Loucy (cell line): ENCODE measurements at regions not wholly inside any gene's neighbourhood (a gene's known extent, or its start where the extent isn't known, plus 50 kb on each side); places are given as distances from the start of the nearest gene placed in this dataset.

Experiments used
- H2AFZ ChIP-seq: fragments of 200-600 bp; sonication (generic); 2 replicates; pipeline ENCODE4 v1.6.0; 2016; ENCODE audit warnings: antibody characterized with exemption, mild to moderate bottlenecking, low read length, moderate library complexity
- H3F3A ChIP-seq: fragments of 200-600 bp; 2 replicates; pipeline ENCODE4 v1.6.0; 2016; ENCODE audit warnings: antibody characterized with exemption, low read depth, mild to moderate bottlenecking
- H3K27me3 ChIP-seq: fragments of 200-600 bp; sonication (generic); 2 replicates; pipeline ENCODE4 v1.6.1; 2014; ENCODE audit warnings: low read length, mild to moderate bottlenecking; ENCODE audit not compliant: insufficient read depth, poor library complexity, severe bottlenecking
- H3K36me3 ChIP-seq: fragments of 200-600 bp; sonication (generic); 2 replicates; pipeline ENCODE4 v1.6.1; 2016; ENCODE audit warnings: low read length; ENCODE audit not compliant: insufficient read depth
- H3K4me1 ChIP-seq: fragments of 200-600 bp; sonication (generic); 2 replicates; pipeline ENCODE4 v1.5.1; 2014; ENCODE audit warnings: low read length, mild to moderate bottlenecking; ENCODE audit not compliant: insufficient read depth, poor library complexity, severe bottlenecking
- H3K4me2 ChIP-seq: fragments of 200-600 bp; sonication (generic); 2 replicates; pipeline ENCODE4 v1.6.0; 2014; ENCODE audit warnings: antibody characterized with exemption, low read length, low read depth, mild to moderate bottlenecking; ENCODE audit not compliant: poor library complexity, severe bottlenecking
- H3K4me3 ChIP-seq: fragments of 200-600 bp; sonication (generic); 2 replicates; pipeline ENCODE4 v1.5.1; 2014; ENCODE audit warnings: low read length, mild to moderate bottlenecking, mixed read lengths; ENCODE audit not compliant: poor library complexity, severe bottlenecking
- H3K79me2 ChIP-seq: fragments of 200-600 bp; sonication (generic); 2 replicates; pipeline ENCODE4 v1.6.1; 2014; ENCODE audit warnings: low read length; ENCODE audit not compliant: insufficient read depth
- H3K9ac ChIP-seq: fragments of 200-600 bp; sonication (generic); 2 replicates; pipeline ENCODE4 v1.6.0; 2014; ENCODE audit warnings: mild to moderate bottlenecking, low read depth, low read length, moderate library complexity; ENCODE audit not compliant: poor library complexity, severe bottlenecking
- H3K9me2 ChIP-seq: fragments of 200-600 bp; sonication (generic); replicated peaks from 2 replicates; pipeline ENCODE4 v1.6.1; 2016; ENCODE audit warnings: low read depth, low read length, mixed read lengths
- H3K9me3 ChIP-seq: fragments of 200-600 bp; sonication (generic); 2 replicates; pipeline ENCODE4 v1.6.1; 2014; ENCODE audit warnings: mild to moderate bottlenecking, antibody characterized with exemption, low read length, low read depth; ENCODE audit not compliant: insufficient read depth
- H4K20me1 ChIP-seq: fragments of 200-600 bp; sonication (generic); 2 replicates; pipeline ENCODE4 v1.6.0; 2014; ENCODE audit warnings: antibody characterized with exemption, low read length, mild to moderate bottlenecking; ENCODE audit not compliant: insufficient read depth, poor library complexity, severe bottlenecking
- CTCF ChIP-seq: fragments of 200-600 bp; sonication (generic); conservative IDR thresholded peaks from 2 replicates; pipeline ENCODE4 v1.5.1; 2014; ENCODE audit warnings: mild to moderate bottlenecking, antibody characterized with exemption, low read length
- EZH2phosphoT487 ChIP-seq: fragments of 200-600 bp; IDR thresholded peaks from 2 replicates; pipeline ENCODE4 v1.6.1; 2018; ENCODE audit warnings: antibody characterized with exemption, mild to moderate bottlenecking, moderate library complexity, borderline replicate concordance

- Histone ChIP-seq H3K9me3 (peaks cover 2% of the 10 kb centered on the region; the same call in 1 of the 2 replicates), H3K4me3 (no peak overlapping the region), H3K9me2 (no peaks in the 10 kb centered on the region), H3K36me3 (no peaks in the 10 kb centered on the region), H3K27me3 (no peaks in the 10 kb centered on the region), H3K4me2 (no peak overlapping the region), H3K4me1 (no peaks in the 10 kb centered on the region), H4K20me1 (no peaks in the 10 kb centered on the region), H3F3A (no peaks in the 10 kb centered on the region), H2AFZ (no peak overlapping the region), H3K9ac (no peak overlapping the region), H3K79me2 (no peaks in the 10 kb centered on the region)
- TF ChIP-seq EZH2phosphoT487, result no peak
- no peak for TF ChIP-seq CTCF
Observed at GRCh38 chr5:5583023-5583765, 160.7 kb downstream of the ICE1 start.

- H3K79me2 ChIP-seq, result no peaks in the 10 kb centered on the region
- H2AFZ ChIP-seq, result no peak overlapping the region
- H3K9ac ChIP-seq, result no peak overlapping the region
- H3K9me3 ChIP-seq, result no peaks in the 10 kb centered on the region
- no peak for TF ChIP-seq EZH2phosphoT487
- no peak for TF ChIP-seq CTCF
- no peak overlapping the region for H3K4me3 ChIP-seq
- H3K4me2 ChIP-seq, result no peak overlapping the region
- H4K20me1 ChIP-seq, result no peaks in the 10 kb centered on the region
- no peaks in the 10 kb centered on the region for H3K4me1 ChIP-seq
- no peaks in the 10 kb centered on the region for H3F3A ChIP-seq
- no peaks in the 10 kb centered on the region for H3K27me3 ChIP-seq
- no peaks in the 10 kb centered on the region for H3K36me3 ChIP-seq
- H3K9me2 ChIP-seq, result no peaks in the 10 kb centered on the region
Observed at GRCh38 chr5:5581080-5581479, 158.6 kb downstream of the ICE1 start.

- H3K9me2 ChIP-seq, result no peaks in the 10 kb centered on the region
- no peak overlapping the region for H2AFZ ChIP-seq
- H3K4me3 ChIP-seq, result no peak overlapping the region
- H3K79me2 ChIP-seq, result no peaks in the 10 kb centered on the region
- no peaks in the 10 kb centered on the region for H3K27me3 ChIP-seq
- no peaks in the 10 kb centered on the region for H3K36me3 ChIP-seq
- no peaks in the 10 kb centered on the region for H3F3A ChIP-seq
- H3K9me3 ChIP-seq, result peaks cover 4% of the 10 kb centered on the region; the same call in 1 of the 2 replicates
- H3K4me1 ChIP-seq, result no peaks in the 10 kb centered on the region
- H3K9ac ChIP-seq, result no peak overlapping the region
- H4K20me1 ChIP-seq, result no peaks in the 10 kb centered on the region
- no peak overlapping the region for H3K4me2 ChIP-seq
- no peak for TF ChIP-seq CTCF
- no peak for TF ChIP-seq EZH2phosphoT487
Observed at GRCh38 chr5:5576744-5577143, 154.3 kb downstream of the ICE1 start.
